PC-3 (cell line): ENCODE measurements at regions not wholly inside any gene's neighbourhood (a gene's known extent, or its start where the extent isn't known, plus 50 kb on each side); places are given as distances from the start of the nearest gene placed in this dataset.

Experiments used
- ATAC-seq: fragments of 200-7000 bp; cut with Tn5 transposase; 2 replicates; pipeline ENCODE4 v1.9.1; 2020; ENCODE audit warnings: mild to moderate bottlenecking, moderate library complexity
- BruUV-seq: library from RNA; stranded (reverse); fragments of 400-500 nt; replicated peaks from 2 replicates; lab custom pipeline; 2021; lab: Mats Ljungman, UMichigan
- CTCF ChIA-PET: fragments of 300-600 bp; sonication (Branson Sonifier 250); formaldehyde crosslinking; loops from one replicate; lab custom pipeline; 2022; ENCODE audit warnings: antibody characterized with exemption; lab: Charles Lee
- POLR2A ChIA-PET: fragments of 300-600 bp; sonication (Branson Sonifier 250); formaldehyde crosslinking; loops from one replicate; lab custom pipeline; 2022; ENCODE audit warnings: antibody characterized with exemption; ENCODE audit not compliant: unreplicated experiment; lab: Charles Lee
- DNase-seq: peaks from one replicate; pipeline ENCODE4 v3.0.0-alpha.2; 2015
- H2AFZ ChIP-seq: fragments of 300-600 bp; sonication (generic); 2 replicates; pipeline ENCODE4 v1.6.0; 2016; ENCODE audit warnings: antibody characterized with exemption, low read length
- H3F3A ChIP-seq: fragments of 300-600 bp; sonication (generic); one replicate; pipeline ENCODE4 v1.6.0; 2017; ENCODE audit warnings: antibody characterized with exemption, low read length, control low read depth, mild to moderate bottlenecking; ENCODE audit not compliant: unreplicated experiment
- H3K27ac ChIP-seq: fragments of 300-600 bp; sonication (generic); 2 replicates; pipeline ENCODE4 v1.5.1; 2016; ENCODE audit warnings: mild to moderate bottlenecking, low read length
- H3K27me3 ChIP-seq: fragments of 300-600 bp; sonication (generic); 2 replicates; pipeline ENCODE4 v1.6.1; 2016; ENCODE audit warnings: low read length, mixed read lengths
- H3K36me3 ChIP-seq: fragments of 300-600 bp; sonication (generic); 2 replicates; pipeline ENCODE4 v1.6.1; 2016; ENCODE audit warnings: low read depth, mixed run types, low read length, mixed read lengths
- H3K4me1 ChIP-seq: fragments of 300-600 bp; sonication (generic); 2 replicates; pipeline ENCODE4 v1.5.1; 2016; ENCODE audit warnings: low read length; ENCODE audit not compliant: insufficient read depth
- H3K4me2 ChIP-seq: fragments of 300-600 bp; sonication (generic); 2 replicates; pipeline ENCODE4 v1.6.0; 2016; ENCODE audit warnings: low read length
- H3K4me3 ChIP-seq: fragments of 300-600 bp; sonication (generic); 2 replicates; pipeline ENCODE4 v1.5.1; 2016; ENCODE audit warnings: mild to moderate bottlenecking, low read length, mixed read lengths
- H3K79me2 ChIP-seq: fragments of 300-600 bp; sonication (generic); 2 replicates; pipeline ENCODE4 v1.6.1; 2017; ENCODE audit warnings: low read length, mixed read lengths
- H3K9ac ChIP-seq: fragments of 300-600 bp; sonication (generic); 2 replicates; pipeline ENCODE4 v1.6.0; 2016; ENCODE audit warnings: mild to moderate bottlenecking, low read length
- H3K9me2 ChIP-seq: fragments of 300-600 bp; sonication (generic); replicated peaks from 2 replicates; pipeline ENCODE4 v1.6.1; 2016; ENCODE audit warnings: mixed run types, low read length, mixed read lengths
- H3K9me3 ChIP-seq: fragments of 300-600 bp; sonication (generic); 2 replicates; pipeline ENCODE4 v1.6.1; 2016; ENCODE audit warnings: low read length, mixed read lengths
- H4K20me1 ChIP-seq: fragments of 300-600 bp; sonication (generic); 2 replicates; pipeline ENCODE4 v1.6.1; 2016; ENCODE audit warnings: low read length, mixed read lengths
- EZH2 ChIP-seq: fragments of 300-600 bp; sonication (generic); IDR thresholded peaks from one replicate; pipeline ENCODE4 v1.6.1; 2017; ENCODE audit warnings: antibody characterized with exemption, mild to moderate bottlenecking, low read length; ENCODE audit not compliant: unreplicated experiment
- EZH2phosphoT487 ChIP-seq: fragments of 300-600 bp; sonication (generic); IDR thresholded peaks from 2 replicates; pipeline ENCODE4 v1.6.1; 2018; ENCODE audit warnings: mild to moderate bottlenecking, antibody characterized with exemption, low read length, borderline replicate concordance
- intact Hi-C: fragments of 100-400 bp; cut with micrococcal nuclease; formaldehyde crosslinking; loops from 2 replicates; pipeline ENCODE4 v1.9.0; 2023
- TF ChIP-seq, protein P1 (sequence below): fragments of 300-600 bp; sonication (generic); conservative IDR thresholded peaks from 2 replicates; pipeline ENCODE4 v1.5.1; 2017; ENCODE audit warnings: antibody characterized with exemption, low read depth, mild to moderate bottlenecking, low read length

DNA sequence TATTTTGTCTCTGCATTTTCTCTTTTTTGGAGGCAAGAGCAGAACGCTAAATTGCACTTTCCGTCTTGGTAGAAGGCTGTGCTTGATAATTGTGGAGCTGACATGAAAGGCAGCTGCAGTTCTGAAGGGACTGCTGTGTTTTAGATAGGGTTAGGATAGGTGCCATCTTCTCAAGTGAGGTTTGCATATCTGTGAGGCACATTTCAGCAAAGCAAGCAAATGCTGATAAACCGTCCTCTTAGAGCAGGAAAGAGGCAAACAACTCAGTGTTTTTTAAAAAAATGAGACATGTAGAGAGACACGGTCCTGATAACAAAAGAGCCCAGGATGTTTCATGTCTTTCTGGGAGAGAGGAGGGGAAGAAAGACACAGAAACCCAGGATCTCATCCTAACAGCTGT, 217.7 kb downstream of the SOCS6 start:
- intact Hi-C loops, result no loop called here

DNA sequence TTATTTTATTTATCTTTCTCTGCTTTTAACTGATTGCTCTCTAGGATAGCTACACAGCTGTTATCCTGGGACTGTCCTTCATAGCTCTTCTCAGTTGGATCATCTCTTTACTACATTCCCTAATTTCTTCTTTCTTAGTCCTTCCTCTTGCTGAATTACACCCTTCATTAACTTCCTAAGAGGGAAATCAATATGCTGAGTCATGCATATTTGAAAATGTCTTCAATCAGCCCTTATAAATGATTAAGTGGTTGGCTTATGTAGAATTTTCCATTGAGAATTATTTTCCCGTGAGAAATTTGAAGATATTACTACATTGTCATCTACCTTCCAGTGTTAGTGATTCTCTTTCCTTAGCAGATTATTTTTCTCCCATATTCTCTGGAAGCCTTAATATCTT, 214.2 kb downstream of the SOCS6 start:
- H3K79me2 ChIP-seq, result no peaks in the 10 kb centered on the region
- H3K9ac ChIP-seq, result no peak overlapping the region
- H2AFZ ChIP-seq, result no peak overlapping the region
- no peaks in the 10 kb centered on the region for H3K4me1 ChIP-seq
- H3K36me3 ChIP-seq, result no peaks in the 10 kb centered on the region
- POLR2A ChIA-PET, result no interaction called here
- intact Hi-C loops, result no loop called here
- H4K20me1 ChIP-seq, result no peaks in the 10 kb centered on the region
- no peaks in the 10 kb centered on the region for H3K9me3 ChIP-seq
- no peak overlapping the region for H3K4me2 ChIP-seq
- H3K27ac ChIP-seq, result no peak overlapping the region
- TF ChIP-seq EZH2phosphoT487 (no peak), EZH2 (no peak)
- TF ChIP-seq, protein P1, sequence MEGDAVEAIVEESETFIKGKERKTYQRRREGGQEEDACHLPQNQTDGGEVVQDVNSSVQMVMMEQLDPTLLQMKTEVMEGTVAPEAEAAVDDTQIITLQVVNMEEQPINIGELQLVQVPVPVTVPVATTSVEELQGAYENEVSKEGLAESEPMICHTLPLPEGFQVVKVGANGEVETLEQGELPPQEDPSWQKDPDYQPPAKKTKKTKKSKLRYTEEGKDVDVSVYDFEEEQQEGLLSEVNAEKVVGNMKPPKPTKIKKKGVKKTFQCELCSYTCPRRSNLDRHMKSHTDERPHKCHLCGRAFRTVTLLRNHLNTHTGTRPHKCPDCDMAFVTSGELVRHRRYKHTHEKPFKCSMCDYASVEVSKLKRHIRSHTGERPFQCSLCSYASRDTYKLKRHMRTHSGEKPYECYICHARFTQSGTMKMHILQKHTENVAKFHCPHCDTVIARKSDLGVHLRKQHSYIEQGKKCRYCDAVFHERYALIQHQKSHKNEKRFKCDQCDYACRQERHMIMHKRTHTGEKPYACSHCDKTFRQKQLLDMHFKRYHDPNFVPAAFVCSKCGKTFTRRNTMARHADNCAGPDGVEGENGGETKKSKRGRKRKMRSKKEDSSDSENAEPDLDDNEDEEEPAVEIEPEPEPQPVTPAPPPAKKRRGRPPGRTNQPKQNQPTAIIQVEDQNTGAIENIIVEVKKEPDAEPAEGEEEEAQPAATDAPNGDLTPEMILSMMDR, result no peak
- ATAC-seq, result no peak
- H3K4me3 ChIP-seq, result no peak overlapping the region
- H3F3A ChIP-seq, result no peaks in the 10 kb centered on the region
- CTCF ChIA-PET, result no interaction called here
- H3K27me3 ChIP-seq, result peaks cover 59% of the 10 kb centered on the region
- no peaks in the 10 kb centered on the region for H3K9me2 ChIP-seq
- no TSS peak for BruUV-seq
- DNase-seq, result no peak

More for the DNA sequence above, 217.7 kb downstream of the SOCS6 start:
- Histone ChIP-seq H3K4me1 (no peaks in the 10 kb centered on the region), H3K36me3 (no peaks in the 10 kb centered on the region), H3K4me3 (no peak overlapping the region), H3F3A (no peaks in the 10 kb centered on the region), H3K9me3 (no peaks in the 10 kb centered on the region), H3K27me3 (peaks cover 58% of the 10 kb centered on the region), H3K4me2 (no peak overlapping the region), H3K9me2 (no peaks in the 10 kb centered on the region), H4K20me1 (no peaks in the 10 kb centered on the region), H3K9ac (no peak overlapping the region), H2AFZ (no peak overlapping the region), H3K79me2 (no peaks in the 10 kb centered on the region), H3K27ac (no peak overlapping the region)
- no TSS peak for BruUV-seq
- TF ChIP-seq, protein P1, result no peak
- TF ChIP-seq EZH2phosphoT487, result no peak
- TF ChIP-seq EZH2, result no peak
- ATAC-seq (no peak), DNase-seq (no peak)
- POLR2A ChIA-PET, result no interaction called here
- CTCF ChIA-PET, result no interaction called here

DNA sequence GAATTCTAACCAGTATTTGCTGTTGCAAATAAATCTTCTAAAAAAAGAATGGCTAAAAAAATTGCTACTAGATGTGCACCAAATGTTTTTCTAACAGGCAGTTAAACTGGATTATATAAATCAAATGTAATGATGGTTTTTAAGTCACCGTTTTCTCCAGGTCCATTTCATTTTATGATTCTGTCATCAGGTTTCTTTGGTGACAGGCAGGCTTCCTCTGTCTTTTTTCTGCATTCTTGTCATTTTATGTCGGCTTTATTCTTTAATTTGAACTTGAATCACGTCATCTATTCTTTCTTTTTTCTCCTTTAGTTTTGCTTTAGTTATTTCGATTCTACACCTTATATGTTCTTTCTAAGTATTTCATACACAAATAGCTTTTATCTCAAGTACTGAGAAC, 212.5 kb downstream of the SOCS6 start:
- no peaks in the 10 kb centered on the region for H3K36me3 ChIP-seq
- CTCF ChIA-PET, result no interaction called here
- H3K9me2 ChIP-seq, result no peaks in the 10 kb centered on the region
- POLR2A ChIA-PET, result no interaction called here
- peaks cover 53% of the 10 kb centered on the region for H3K27me3 ChIP-seq
- DNase-seq, result no peak
- H3K9ac ChIP-seq, result no peak overlapping the region
- H3K4me3 ChIP-seq, result no peak overlapping the region
- no peak overlapping the region for H3K27ac ChIP-seq
- no peaks in the 10 kb centered on the region for H4K20me1 ChIP-seq
- no peak for ATAC-seq
- no TSS peak for BruUV-seq
- H3K79me2 ChIP-seq, result no peaks in the 10 kb centered on the region
- no peak overlapping the region for H2AFZ ChIP-seq
- no peaks in the 10 kb centered on the region for H3F3A ChIP-seq
- intact Hi-C loops, result no loop called here
- H3K4me2 ChIP-seq, result no peak overlapping the region
- no peaks in the 10 kb centered on the region for H3K4me1 ChIP-seq
- no peaks in the 10 kb centered on the region for H3K9me3 ChIP-seq
- TF ChIP-seq EZH2, result no peak
- TF ChIP-seq, protein P1, result no peak
- no peak for TF ChIP-seq EZH2phosphoT487
